Vagina (tissue), 2 donors: ENCODE measurements at regions not wholly inside any gene's neighbourhood (a gene's known extent, or its start where the extent isn't known, plus 50 kb on each side); places are given as distances from the start of the nearest gene placed in this dataset.

Source experiments
- POLR2A ChIP-seq, 2 donors: fragments of 450-650 bp; IDR thresholded peaks; one replicate each; pipeline ENCODE4 v1.6.1; 2017; ENCODE audit warnings: antibody characterized with exemption in 2 of 2, mild to moderate bottlenecking in 2 of 2, moderate library complexity in 2 of 2
- POLR2AphosphoS5 ChIP-seq, 2 donors: sonication (generic); formaldehyde crosslinking; IDR thresholded peaks; one replicate each; pipeline ENCODE4 v1.9.0; 2017; ENCODE audit warnings: antibody characterized with exemption in 2 of 2, mild to moderate bottlenecking in 2 of 2, low read depth in 1 of 2; ENCODE audit not compliant: insufficient read depth in 1 of 2

GRCh38 chr5:138645778-138646575, 70.8 kb upstream of the HSPA9 start:
- TF ChIP-seq POLR2AphosphoS5 (IDR thresholded peaks at IDR 0.05; ENCODE audit: insufficient read depth in 1 of 2, low read depth in 1 of 2): no peak
- no peak for TF ChIP-seq POLR2A (IDR thresholded peaks at IDR 0.05)
